Limb (tissue), 2 donors: ENCODE measurements at regions not wholly inside any gene's neighbourhood (a gene's known extent, or its start where the extent isn't known, plus 50 kb on each side); places are given as distances from the start of the nearest gene placed in this dataset.
A peak's percentile ranks its signal among the peaks of the same experiment; 100 is the strongest.

Experiments used
- DNase-seq, 2 donors: peaks; one replicate each; pipeline ENCODE4 v3.0.0-alpha.2; 2016; ENCODE audit errors: extremely low spot score in 2 of 2

DNA sequence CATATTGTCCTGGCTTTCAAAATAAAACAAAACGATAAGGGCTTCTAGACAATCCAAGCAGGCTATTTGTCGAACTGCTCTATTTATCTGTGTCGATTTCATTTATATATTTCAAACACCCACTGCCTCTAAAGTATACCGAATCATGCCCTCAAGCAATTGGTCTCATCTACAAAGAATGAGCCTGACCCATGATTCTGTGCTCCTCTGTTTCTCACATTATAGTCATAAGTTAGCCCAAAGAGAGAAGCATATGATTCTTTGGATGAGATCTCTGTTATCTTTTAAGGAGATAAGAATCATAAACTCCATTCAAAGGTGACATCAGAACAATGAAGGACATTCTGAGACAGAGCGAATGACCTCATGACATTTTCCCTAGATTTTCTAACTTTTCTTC is 191.1 kb downstream of the MAP2K6 start:
- no peak for DNase-seq

GRCh38 chr17:69606142-69606800 is 191.8 kb downstream of the MAP2K6 start:
- DNase-seq, result no peak

DNA sequence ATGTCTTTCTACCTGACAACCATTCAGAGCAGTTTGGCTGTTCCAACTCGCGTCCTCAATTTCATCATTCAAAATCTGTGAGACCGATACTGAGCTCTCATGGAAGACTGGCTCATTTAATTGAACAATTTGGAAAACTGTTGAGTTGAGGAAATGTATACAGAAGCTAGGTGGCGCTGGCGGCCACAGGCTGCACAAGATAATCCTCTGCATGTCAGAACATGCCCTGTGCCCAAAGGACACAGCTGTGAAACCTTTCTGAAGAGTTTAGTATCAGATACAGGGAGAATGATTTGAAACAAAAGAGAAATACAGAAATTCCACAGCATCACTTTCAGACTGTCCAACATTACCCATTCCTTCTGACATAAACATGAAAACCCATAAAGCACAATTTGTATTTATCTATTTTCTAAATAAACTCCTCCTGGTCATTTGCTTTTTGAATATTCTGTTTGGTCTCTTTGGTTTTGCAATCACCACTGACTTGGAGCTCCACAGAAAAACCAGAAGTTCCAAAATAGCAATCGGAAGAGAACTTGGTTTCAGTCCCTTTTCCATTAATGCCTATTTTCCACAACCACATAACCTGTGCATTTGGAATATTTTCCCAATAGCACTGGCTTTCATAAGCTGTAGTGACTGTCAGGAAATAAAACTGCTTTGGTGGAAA is 192.8 kb downstream of the MAP2K6 start:
- DNase-seq, result peak; percentile 72 to 80

DNA sequence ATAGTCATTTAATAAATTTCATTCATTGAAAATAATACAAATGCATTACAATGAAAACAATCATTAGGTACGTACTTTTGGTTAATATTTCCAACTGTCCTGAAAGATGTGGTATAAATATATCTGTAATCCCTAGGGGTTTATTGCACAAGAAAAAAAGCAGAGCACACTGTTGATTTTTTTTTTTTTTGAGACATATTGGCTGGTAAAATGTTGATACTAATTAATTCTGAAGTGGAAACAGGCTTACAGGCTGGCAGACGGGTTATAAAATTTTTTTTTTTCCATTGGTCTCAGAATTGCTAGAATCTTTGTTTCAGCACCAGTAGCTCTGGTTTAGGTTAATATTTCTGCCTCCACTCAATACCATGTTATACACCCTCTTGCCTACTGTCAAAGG is 193.6 kb downstream of the MAP2K6 start:
- no peak for DNase-seq

GRCh38 chr17:69608808-69609472 is 194.4 kb downstream of the MAP2K6 start:
- DNase-seq, result no peak

DNA sequence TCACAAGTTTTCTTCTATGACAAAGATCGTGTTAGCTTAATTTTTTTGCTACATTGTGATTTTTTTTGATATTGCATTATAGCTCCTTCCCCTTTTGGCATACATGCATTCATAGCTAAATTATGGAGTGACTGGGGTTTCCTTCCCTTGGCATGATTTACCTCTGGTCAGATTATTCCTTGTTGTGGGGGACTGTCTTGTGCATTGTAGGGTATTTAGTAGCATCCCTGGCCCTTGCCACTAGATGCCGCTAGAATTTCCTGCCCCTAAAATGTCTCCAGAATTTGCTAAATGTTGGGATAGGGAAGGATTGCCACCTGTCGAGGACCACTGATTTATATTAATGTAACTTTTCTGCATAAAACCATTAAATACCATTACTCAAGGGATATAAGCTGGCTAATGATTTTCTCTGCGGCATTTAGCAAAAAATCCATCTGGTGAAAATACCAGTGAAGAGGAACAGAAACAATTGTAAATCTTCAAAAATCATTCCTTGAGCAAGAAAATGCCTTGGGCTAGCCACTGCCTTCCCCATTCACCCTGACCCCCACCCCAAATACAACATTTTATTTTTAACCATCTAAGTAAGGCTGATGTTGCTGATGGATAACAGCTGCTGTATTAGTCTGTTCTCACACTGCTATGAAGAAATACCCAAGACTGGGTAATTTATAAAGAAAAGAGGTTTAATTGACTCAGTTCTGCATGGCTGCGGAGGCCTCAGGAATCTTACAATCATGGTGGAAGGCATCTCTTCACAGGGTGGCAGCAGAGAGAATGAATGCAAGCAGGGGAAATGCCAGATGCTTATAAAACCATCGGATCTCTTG is 195.2 kb downstream of the MAP2K6 start:
- DNase-seq, result peak in 1 of 2 donors; percentile 32

GRCh38 chr17:69620363-69620762 is 205.9 kb downstream of the MAP2K6 start:
- DNase-seq, result no peak

DNA sequence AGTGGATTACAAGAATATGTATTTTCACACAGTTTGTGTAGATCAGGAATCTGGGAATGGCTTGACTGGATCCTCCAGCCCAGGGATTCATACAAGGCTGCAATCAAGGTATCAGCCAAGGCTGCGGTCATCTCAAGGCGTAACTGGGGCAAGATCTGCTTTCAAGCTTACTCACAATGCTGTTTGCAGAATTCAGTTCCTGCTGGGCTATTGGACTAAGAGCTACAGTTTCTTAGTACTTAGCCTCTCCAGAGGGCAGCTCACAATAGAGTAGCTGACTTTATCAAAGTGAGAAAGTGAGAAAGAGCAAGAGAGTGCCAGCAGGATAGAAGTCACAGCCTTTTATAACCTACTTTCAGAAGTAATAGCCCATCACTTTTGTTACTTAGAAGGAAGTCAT is 211.0 kb downstream of the MAP2K6 start:
- no peak for DNase-seq

- no peak for DNase-seq
Measured at GRCh38 chr17:69630056-69630635, 215.6 kb downstream of the MAP2K6 start.

- DNase-seq, result no peak
Measured at GRCh38 chr17:69634844-69635243, 220.3 kb downstream of the MAP2K6 start.

DNA sequence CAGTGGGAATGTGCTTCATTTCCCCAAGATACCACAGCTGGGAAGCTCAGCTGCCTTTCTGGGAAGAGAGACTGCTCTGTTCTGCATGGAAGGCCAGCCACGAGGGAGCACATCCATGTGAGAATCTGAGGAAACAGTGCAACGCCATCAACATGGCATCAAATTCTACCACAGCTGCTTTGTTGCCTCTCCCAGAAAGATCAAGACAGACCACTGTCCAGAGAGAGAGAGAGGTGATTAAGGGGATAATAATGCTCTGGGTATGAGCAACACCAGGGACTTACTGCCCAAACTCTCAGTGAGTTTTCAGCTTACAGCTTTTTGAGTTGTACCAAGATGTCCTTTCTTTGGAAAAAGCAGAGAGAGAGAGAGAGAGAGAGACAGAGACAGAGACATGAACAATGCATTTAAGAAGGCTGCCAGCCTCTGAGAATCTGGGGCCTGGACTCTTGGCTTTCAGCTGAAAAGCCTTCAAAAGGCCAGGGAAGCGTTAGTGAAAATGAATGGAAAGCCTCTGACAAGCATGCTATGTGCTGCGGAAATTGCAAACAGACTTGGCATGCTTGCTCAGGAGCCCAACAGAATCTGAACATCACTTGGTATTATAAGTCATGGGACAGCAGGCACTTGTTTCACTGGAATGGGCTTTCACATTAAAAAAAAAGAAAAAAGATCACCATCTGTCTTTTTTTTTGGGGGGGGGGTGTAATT is 223.1 kb downstream of the MAP2K6 start:
- no peak for DNase-seq

DNA sequence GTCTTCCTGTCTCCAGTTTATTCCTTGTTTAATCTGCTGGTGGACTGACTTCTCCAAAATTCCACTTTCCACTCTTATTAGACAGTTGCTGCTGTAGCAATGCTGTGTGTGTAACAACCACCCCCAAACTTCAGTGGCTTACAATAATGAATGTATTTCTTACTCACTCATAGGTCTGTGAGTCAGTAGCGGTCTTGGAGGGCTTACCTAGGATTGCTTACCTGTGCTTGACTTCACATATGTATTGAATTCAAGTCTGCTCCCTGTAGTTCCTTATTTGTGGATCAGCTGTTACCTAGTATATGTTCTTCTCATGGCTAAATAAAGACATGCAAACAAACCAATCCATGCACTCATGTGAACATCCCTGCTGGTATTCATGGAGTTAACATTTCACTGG is 224.6 kb downstream of the MAP2K6 start:
- no peak for DNase-seq

DNA sequence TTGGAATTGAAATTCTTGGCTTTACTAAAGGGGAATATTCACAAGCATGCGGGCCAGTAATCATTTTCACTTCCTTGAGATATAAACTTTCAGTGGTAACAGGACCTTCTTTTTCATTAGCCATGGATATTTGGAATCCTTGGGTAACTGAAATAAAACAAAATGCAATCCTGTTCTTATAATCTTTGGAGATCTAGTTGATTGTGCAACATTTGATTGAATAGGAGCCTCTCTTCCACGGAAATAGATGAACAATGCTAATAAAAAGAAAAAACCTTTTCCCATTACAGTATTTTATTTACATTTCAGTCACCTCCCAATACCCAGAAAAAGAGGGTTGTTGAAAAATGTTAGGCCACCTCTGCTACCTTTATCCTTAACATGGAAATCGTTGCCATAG is 225.6 kb downstream of the MAP2K6 start:
- DNase-seq, result no peak

GRCh38 chr17:69643686-69644085 is 229.2 kb downstream of the MAP2K6 start:
- no peak for DNase-seq

DNA sequence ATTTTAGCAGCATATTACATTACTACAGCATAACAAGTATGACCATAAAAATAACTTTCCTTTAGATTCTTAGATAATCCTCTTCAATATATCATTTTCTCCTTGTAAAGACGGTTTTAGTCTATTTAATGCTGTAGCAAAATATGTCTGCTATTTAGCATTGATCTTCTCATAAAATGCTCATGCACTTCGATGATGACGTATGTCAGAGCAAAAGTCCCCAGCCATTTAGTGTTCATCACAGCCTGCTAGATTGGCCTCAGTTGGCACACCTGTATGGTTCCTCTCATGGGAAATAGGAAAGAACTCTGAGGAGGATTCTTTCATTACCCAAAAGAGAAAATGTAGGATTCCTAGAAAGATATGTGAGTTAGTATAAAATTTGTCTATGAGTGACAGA is 232.2 kb downstream of the MAP2K6 start:
- DNase-seq, result no peak

DNA sequence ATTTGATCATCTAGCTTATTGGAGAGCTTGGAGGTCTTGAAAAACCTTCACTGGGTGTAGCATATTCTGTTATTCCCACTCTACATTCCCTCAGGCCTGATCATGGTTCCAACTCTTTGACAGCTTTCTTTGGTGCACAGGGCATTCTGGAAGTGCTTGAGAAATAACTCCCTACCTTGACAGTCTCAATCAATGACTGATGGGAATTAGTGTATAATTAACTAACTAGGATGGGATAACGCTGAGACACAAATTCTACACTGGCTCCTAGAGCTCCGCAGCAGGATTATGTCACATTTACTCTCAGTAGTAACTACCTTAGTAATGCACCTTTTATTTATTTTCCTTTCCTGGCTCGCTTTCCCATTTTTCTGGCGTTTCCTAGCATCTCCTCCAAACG is 236.4 kb downstream of the MAP2K6 start:
- no peak for DNase-seq

DNA sequence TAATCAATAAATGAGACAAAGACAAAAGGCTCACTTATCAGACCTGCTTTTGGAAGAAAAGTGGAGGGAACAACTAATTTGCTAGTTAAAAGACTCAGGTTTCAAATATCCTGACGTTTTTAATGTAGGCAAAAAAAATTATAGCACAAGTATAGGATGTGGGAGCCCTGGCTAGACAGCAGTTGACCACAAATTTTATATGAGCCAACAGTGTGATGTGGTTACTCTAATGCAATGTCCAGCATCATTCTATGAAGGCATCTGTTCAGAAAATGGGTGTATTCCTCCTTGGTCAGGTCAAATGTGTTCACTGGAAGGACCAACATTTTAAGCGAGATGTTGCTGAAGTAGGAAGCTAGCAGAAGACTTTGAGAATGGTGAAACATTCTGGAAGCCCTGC is 237.4 kb downstream of the MAP2K6 start:
- DNase-seq, result no peak

DNA sequence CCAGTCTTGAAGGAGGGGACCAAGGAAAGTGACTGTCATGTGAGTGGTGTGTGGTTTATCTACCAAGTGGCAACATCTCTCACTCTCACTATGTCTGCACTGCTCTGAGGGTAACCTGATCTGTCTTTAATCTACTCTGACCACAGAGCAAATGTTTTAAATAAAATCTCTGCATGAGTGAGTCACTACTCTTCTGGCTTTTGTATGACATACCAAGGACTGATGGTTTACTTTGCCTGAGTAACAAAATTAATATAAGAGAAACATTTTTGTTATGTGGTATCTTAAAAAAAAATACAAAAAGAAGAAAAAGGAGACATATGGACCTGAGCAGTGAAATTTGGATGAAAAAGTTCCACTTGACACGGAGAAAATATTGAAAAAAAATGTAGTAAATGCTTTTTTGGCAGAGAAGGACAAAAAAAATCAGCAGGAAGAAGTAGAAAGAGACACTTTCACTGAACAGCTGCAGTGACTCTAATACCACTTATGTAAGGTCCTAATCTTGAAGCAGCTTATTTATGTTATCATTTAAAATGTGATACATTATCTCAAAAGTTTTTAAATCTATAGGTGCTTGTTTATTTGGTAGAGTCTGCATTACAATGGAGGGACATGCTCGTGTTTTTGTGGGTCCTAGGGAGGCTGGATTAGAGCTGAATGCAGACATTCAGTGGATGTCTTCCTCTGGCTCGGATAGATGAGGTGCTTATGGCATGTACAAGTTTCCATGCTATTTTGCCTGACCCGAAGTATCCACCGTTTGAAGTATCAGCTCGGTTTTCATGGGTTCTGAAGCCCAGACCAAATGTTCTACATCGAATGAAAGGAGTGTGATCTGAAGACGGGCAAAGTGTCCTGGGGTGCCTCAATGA is 240.7 kb downstream of the MAP2K6 start:
- DNase-seq, result peak in 1 of 2 donors; percentile 58

- no peak for DNase-seq
Measured at GRCh38 chr17:69655902-69656301, 241.4 kb downstream of the MAP2K6 start.
